GM13976 (cell line): ENCODE measurements at regions not wholly inside any gene's neighbourhood (a gene's known extent, or its start where the extent isn't known, plus 50 kb on each side); places are given as distances from the start of the nearest gene placed in this dataset.

Source experiments
- DNase-seq: peaks from one replicate; pipeline ENCODE4 v3.0.0; 2012; ENCODE audit warnings: low spot score
- CTCF ChIP-seq: IDR thresholded peaks from 2 replicates; pipeline ENCODE4 v1.5.1; 2012; ENCODE audit warnings: borderline replicate concordance, mild to moderate bottlenecking; ENCODE audit not compliant: insufficient read depth; ENCODE audit errors: extremely low read depth, missing control alignments, control extremely low read depth
- in situ Hi-C: fragments of 300-500 bp; cut with MboI; formaldehyde crosslinking; loops from one replicate; pipeline ENCODE4 v1.12.0; 2022; ENCODE audit warnings: low sequenced_read_pairs, mixed read lengths, inconsistent platforms; ENCODE audit not compliant: unreplicated experiment

DNA sequence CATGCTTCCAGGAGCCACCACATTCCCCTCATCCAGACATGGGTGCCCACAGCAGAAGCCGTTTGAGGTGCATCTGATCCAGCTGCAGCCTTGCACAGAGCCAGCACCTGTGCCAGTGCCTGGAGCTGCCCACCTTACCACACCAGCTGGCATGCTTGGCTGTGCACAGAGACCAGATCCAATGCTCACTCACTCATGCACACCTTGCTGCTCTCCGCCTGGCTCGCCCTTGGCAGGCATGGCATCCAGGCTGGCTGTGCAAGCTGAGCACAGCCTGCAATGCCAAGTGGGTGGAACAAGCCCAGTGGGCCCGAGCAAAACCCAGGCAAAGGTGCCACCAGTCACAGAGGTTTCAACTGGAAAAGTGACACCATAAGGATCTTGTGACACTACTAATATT, 66.9 kb upstream of the SEMA3A start:
- in situ Hi-C loops, result no loop called here
- DNase-seq, result no peak
- no peak for TF ChIP-seq CTCF

DNA sequence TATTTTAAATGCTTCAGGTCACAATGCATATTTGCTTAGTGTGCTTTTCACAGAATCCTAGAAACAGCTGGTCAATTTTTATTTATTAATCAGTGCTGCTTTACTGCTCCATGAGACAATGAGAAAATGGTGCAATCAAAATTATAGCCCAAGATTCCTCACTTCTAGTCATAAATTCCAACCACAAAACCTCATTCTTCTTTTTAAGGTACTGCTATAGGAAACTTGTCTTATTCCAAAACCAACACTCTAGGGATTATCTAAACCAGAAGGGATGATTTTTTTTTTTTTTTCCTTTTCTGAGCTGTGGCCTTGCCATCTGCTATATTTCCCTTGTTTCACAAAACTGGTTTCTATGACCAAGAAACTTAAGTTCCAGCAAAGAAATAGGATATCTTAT, 64.0 kb upstream of the SEMA3A start:
- DNase-seq, result no peak
- in situ Hi-C loops, result no loop called here
- no peak for TF ChIP-seq CTCF

- no peak for DNase-seq
- in situ Hi-C loops, result no loop called here
- TF ChIP-seq CTCF, result no peak
Observed at GRCh38 chr7:84256571-84256971, 62.0 kb upstream of the SEMA3A start.

DNA sequence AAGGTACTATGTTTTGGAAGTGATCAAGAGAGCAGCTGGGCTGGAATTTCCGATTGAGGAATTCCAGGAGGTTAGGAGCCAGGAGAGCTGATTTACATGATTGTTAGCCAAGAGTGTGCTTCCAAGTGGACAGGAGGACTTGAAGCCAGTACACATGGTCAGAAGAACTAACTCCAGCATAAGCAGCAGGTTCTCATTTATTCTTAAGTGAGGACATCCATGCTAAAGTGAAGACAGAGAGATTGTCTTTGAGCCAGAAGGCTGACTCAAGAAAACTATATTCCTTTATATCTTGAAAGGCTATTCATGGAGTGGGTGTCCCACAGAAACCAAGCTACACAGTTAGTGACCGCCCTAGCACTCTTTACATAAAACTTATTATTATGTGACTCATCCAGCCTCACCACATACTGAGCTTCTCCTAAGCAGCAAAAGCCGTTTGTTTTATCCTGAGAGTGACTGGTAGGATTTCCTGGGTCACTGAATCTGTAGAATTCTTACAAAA, 56.7 kb upstream of the SEMA3A start:
- no peak for TF ChIP-seq CTCF
- DNase-seq, result no peak
- in situ Hi-C loops, result no loop called here

- in situ Hi-C loops, result no loop called here
- DNase-seq, result no peak
- TF ChIP-seq CTCF, result no peak
Observed at GRCh38 chr7:84250452-84250851, 55.9 kb upstream of the SEMA3A start.

DNA sequence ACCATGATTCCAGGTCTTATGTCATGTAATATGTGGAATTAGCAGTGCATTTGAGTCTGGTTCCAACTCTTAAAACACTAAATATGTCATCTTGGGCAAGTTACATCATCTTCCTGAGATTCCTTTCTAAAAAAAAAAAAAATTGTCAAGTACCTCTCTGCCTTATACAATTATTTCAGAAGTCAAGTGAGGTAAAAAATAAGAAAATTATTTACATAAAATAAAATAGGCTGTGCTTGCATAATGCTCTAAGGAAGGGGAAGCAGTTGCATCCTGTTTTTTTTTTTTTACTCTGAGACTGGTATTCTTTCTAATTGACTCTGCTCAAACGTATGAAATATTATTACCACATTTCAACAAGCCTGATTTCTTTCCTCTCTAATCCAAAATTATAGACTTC, 55.1 kb upstream of the SEMA3A start:
- TF ChIP-seq CTCF, result no peak
- no peak for DNase-seq
- in situ Hi-C loops, result no loop called here

- in situ Hi-C loops, result no loop called here
Observed at GRCh38 chr7:84248843-84249242, 54.3 kb upstream of the SEMA3A start.

More at GRCh38 chr7:84248843-84249242, 54.3 kb upstream of the SEMA3A start:
- TF ChIP-seq CTCF, result no peak
- no peak for DNase-seq
